HG02588 (cell line): ENCODE measurements at regions not wholly inside any gene's neighbourhood (a gene's known extent, or its start where the extent isn't known, plus 50 kb on each side); places are given as distances from the start of the nearest gene placed in this dataset.

Experiments used
- ATAC-seq: cut with Tn5 transposase; IDR thresholded peaks from one replicate; pipeline ENCODE4 v1.9.1; 2021; ENCODE audit warnings: mild to moderate bottlenecking, moderate library complexity; ENCODE audit not compliant: unreplicated experiment

DNA sequence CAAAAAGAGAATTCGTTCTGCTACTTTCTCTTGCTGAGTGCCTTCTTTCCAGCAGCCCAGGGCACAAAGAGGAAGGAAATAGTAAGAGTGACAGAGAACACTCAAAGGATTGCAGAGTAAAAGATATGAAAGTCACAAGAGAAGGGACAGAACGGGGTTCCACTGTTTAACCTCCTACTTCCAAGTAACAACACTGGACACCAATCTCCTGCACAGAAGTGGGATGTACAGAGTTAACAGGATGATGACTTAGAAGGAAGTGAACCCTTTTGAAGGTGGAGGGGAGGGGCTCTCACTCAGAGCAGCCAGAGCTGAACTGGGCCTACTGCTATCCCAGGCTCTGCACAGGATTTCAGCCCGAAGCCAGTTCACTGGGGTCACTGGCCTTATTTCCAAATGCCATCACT, 130.1 kb upstream of the PRICKLE2 start:
- ATAC-seq = no peak

DNA sequence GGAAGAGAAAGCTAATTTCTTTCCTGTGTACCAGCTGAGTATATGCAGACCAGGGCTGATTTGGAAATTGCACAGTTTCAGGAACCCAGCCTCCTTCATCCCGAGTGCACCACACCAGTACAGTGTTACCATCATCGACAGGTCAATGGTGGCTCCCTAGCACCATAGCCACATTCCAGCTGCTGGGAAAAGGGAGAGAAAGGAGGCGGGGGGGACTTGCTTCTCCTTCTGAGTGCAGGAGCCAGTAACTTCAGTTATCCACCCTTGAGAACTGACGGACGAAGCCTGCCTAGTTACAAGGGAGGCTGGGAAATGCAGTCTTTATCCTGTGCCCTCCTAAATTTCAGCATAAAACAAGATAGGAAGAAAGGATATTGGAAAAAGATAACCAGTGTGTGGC, 129.7 kb upstream of the PRICKLE2 start:
- no peak for ATAC-seq

- ATAC-seq = no peak
These were observed 129.0 kb upstream of the PRICKLE2 start for GRCh38 chr3:64354221-64354620.

GRCh38 chr3:64353226-64353625, 128.0 kb upstream of the PRICKLE2 start:
- ATAC-seq = no peak

GRCh38 chr3:64352639-64352992, 127.3 kb upstream of the PRICKLE2 start:
- ATAC-seq = no peak

GRCh38 chr3:64351713-64352638, 126.7 kb upstream of the PRICKLE2 start:
- no peak for ATAC-seq

DNA sequence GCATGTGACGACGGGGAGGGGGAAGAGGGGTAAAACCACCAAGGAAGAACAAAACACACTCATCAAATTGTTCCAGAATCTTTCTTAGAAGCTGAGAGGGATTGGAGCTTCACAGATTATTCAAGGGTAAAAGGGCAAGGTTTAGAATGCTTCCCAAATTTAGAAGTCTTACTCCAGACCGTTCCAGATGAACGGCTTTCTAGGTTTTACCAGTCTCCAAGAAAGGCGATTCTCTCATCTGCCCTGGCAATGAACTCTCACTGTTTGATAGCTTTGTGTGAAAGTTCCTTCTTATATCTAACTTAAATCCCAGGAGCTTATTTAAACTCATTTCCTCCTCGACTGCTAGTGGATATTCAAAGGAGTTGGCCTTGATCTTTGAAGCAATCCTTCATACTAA, 124.3 kb upstream of the PRICKLE2 start:
- no peak for ATAC-seq

- no peak for ATAC-seq
These were observed 120.1 kb upstream of the PRICKLE2 start for GRCh38 chr3:64345371-64345770.

- no peak for ATAC-seq
These were observed 119.5 kb upstream of the PRICKLE2 start for GRCh38 chr3:64344721-64345207.

DNA sequence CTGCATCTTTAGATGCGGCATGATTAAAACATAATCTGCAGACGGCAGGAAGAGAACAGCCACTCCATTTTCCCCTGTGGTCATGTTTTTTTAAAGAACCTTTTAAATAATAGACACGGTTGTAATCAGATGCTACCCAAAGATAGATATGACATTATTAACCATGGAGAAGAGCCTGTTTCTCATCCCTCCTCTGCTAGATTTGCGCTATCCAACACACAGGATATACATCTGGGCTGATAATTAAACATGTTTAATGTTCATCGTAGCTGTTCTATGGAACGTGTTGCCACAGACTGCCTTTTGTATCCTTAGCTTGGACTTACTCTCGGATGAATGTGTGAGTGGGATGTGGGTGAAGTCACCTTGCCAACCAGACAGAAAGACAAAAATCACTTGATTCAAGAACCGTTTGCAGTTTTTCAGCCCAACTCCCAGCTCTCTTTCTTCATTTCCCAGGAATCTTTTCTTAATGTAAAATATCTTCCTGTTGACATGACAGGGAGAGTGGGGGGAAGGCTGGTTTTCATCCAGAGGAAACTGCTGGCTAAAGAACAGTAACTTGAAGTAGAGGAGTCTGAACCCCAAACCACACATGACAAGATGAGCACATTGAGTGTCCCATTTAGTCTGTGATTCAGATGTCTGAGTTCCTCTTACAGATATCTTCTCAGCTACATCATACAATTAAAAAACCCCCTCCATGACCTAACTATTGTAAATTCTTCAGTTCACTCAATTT, 118.6 kb upstream of the PRICKLE2 start:
- ATAC-seq = no peak

GRCh38 chr3:64342940-64343688, 117.8 kb upstream of the PRICKLE2 start:
- no peak for ATAC-seq

DNA sequence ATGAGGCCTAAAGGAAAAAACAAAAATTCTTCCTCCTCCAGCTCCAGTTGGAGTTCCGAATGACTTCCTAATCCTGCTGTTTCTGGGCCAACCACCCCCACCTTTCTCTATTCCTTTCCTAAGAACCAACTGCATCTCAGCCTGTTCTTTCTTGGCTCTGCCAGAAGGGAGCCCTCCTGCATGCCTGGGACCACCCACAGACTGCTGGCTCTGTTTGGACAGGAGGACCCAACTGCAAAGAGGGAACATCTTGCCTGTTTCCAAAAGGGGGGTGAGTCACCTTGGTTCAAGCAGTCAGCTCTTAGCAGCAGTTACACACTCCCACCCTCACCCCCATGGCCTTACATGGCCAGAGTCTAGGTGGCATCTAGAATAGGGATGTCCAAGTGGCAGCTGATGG, 116.0 kb upstream of the PRICKLE2 start:
- no peak for ATAC-seq

DNA sequence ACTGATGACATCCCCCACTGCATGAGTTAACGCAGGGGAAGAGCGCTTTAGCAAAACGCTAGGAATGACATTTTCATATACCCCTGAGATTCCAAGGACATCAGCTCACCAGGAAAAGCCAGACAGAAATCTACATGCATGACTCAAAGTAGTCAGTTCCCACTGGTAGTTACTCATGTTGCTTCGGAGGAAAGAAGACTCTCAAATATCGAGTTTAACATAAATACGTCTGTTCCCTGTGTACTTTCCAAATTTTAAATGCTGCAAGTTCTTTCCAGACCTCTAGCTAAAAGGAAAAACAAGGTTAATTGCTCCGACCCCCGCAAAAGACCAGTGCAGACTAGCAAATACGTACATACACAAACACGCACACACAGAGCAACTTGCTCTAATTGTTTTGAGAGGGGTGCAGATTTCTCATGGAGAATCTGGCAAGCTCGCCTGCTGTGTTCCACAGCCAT, 115.4 kb upstream of the PRICKLE2 start:
- ATAC-seq = no peak

- no peak for ATAC-seq
These were observed 111.2 kb upstream of the PRICKLE2 start for GRCh38 chr3:64336488-64336887.

GRCh38 chr3:64332459-64333350, 107.4 kb upstream of the PRICKLE2 start:
- no peak for ATAC-seq

GRCh38 chr3:64331605-64332004, 106.3 kb upstream of the PRICKLE2 start:
- ATAC-seq = no peak

- no peak for ATAC-seq
These were observed 103.8 kb upstream of the PRICKLE2 start for GRCh38 chr3:64329037-64329436.

- ATAC-seq = no peak
These were observed 102.0 kb upstream of the PRICKLE2 start for GRCh38 chr3:64327100-64327804.

GRCh38 chr3:64321747-64322146, 96.5 kb upstream of the PRICKLE2 start:
- ATAC-seq = no peak

DNA sequence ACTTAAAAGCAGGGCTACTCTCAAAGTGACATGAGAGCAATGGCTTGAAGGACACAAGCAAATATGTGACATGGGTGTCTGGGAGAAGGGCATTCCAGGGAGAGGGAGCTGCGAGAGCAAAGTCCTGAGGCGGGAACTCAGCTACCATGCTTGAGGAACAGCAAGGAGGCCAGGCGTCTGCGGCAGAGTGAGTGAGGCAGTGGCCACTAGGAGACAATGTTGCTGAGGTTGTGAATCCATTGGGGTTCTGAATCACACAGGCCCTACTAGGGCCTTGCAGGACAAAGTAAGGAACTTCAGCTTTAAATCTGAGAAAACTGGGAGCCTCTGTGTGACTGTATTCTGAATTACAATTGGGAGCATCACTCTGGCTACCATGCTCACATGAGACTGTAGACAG, 94.1 kb upstream of the PRICKLE2 start:
- ATAC-seq = no peak
